AG04450 (cell line): ENCODE measurements at regions not wholly inside any gene's neighbourhood (a gene's known extent, or its start where the extent isn't known, plus 50 kb on each side); places are given as distances from the start of the nearest gene placed in this dataset.
A peak's percentile ranks its signal among the peaks of the same experiment; 100 is the strongest.
"Not testable (repeated sequence)": the region's sequence is repeated elsewhere in the genome, so short reads cannot be mapped to it uniquely, and the experiment has no call there.

Experiments used
- CTCF ChIA-PET: fragments of 300-600, 350-600 bp; formaldehyde crosslinking; extraction: SDS; loops from one replicate; lab custom pipeline; 2022; ENCODE audit warnings: antibody characterized with exemption, inconsistent platforms; lab: Charles Lee
- POLR2A ChIA-PET: fragments of 350-600 bp; formaldehyde crosslinking; extraction: SDS; loops from one replicate; lab custom pipeline; 2021; ENCODE audit warnings: antibody characterized with exemption, inconsistent platforms; lab: Yijun Ruan, JAX
- DNase-seq: peaks from one replicate; pipeline ENCODE4 v3.0.0-alpha.2; 2011; ENCODE audit warnings: low read depth, low spot score
- H3K27ac ChIP-seq: one replicate; pipeline ENCODE4 v1.5.1; 2012; ENCODE audit warnings: low read depth, low read length, control low read depth
- H3K27me3 ChIP-seq: one replicate; pipeline ENCODE4 v1.6.0; 2012; ENCODE audit warnings: low read length; ENCODE audit not compliant: control insufficient read depth, insufficient read depth
- H3K4me3 ChIP-seq: 2 replicates; pipeline ENCODE4 v1.5.1; 2011; ENCODE audit warnings: mild to moderate bottlenecking, low read depth, low read length, control low read depth
- H3K9me3 ChIP-seq: 2 replicates; pipeline ENCODE4 v1.5.1; 2012; ENCODE audit warnings: low read length; ENCODE audit not compliant: control insufficient read depth, insufficient read depth
- CTCF ChIP-seq: IDR thresholded peaks from 2 replicates; pipeline ENCODE4 v1.5.1; 2011; ENCODE audit warnings: low read depth, low read length, control low read depth, inconsistent platforms

- no peak for DNase-seq
- CTCF ChIA-PET, result interaction anchor here (1.3 kb wide), 1 partner anchor 17 kb away, joined by 3 read pairs; no protein-coding TSS in a partner anchor
- Histone ChIP-seq H3K9me3 (no peaks in the 10 kb centered on the region), H3K27me3 (peaks cover 4% of the 10 kb centered on the region), H3K4me3 (peak overlapping the region; percentile 17), H3K27ac (no peak overlapping the region)
- POLR2A ChIA-PET, result interaction anchor here (1.2 kb wide), 1 partner anchor 460 kb away, joined by 5 read pairs; a partner anchor contains a TSS
- TF ChIP-seq CTCF, result no peak
Measured at GRCh38 chr6:27591699-27592480, 119.0 kb upstream of the ZNF184 start.

- DNase-seq, H3K4me3 ChIP-seq, H3K27me3 ChIP-seq, H3K27ac ChIP-seq, POLR2A ChIA-PET, H3K9me3 ChIP-seq, CTCF ChIA-PET: not testable (repeated sequence)
Measured at GRCh38 chr6:27585316-27585715, 112.4 kb upstream of the ZNF184 start.

- H3K9me3 ChIP-seq, result no peaks in the 10 kb centered on the region
- ChIA-PET POLR2A (no interaction called here), CTCF (interaction anchor here (1.3 kb wide), 1 partner anchor 168 kb away, joined by 3 read pairs; no protein-coding TSS in a partner anchor)
Measured at GRCh38 chr6:27584326-27584725, 111.4 kb upstream of the ZNF184 start.

GRCh38 chr6:27582928-27583725 lies 110.2 kb upstream of the ZNF184 start:
- Histone ChIP-seq H3K27me3 (no peaks in the 10 kb centered on the region), H3K4me3 (no peak overlapping the region), H3K9me3 (no peaks in the 10 kb centered on the region), H3K27ac (no peak overlapping the region)
- ChIA-PET CTCF (interaction anchor here (1.3 kb wide), 1 partner anchor 169 kb away, joined by 3 read pairs; no protein-coding TSS in a partner anchor), POLR2A (no interaction called here)
- TF ChIP-seq CTCF, result no peak
- DNase-seq, result no peak

More at GRCh38 chr6:27584326-27584725, 111.4 kb upstream of the ZNF184 start:
- Histone ChIP-seq H3K4me3 (no peak overlapping the region), H3K27me3 (no peaks in the 10 kb centered on the region), H3K27ac (no peak overlapping the region)
- DNase-seq, result no peak
- no peak for TF ChIP-seq CTCF

GRCh38 chr6:27579973-27580372 lies 107.1 kb upstream of the ZNF184 start:
- no peaks in the 10 kb centered on the region for H3K27me3 ChIP-seq
- no peak overlapping the region for H3K27ac ChIP-seq
- TF ChIP-seq CTCF, result no peak
- DNase-seq, result no peak
- no peak overlapping the region for H3K4me3 ChIP-seq
- POLR2A ChIA-PET, result no interaction called here
- CTCF ChIA-PET, result no interaction called here
- H3K9me3 ChIP-seq, result no peaks in the 10 kb centered on the region
